ENCODE measurements at regions not wholly inside any gene's neighbourhood (a gene's known extent, or its start where the extent isn't known, plus 50 kb on each side); places are given as distances from the start of the nearest gene placed in this dataset.

- TF ChIP-seq SP1 (IDR thresholded peaks at IDR 0.05; ENCODE audit: low read depth, low read length), result no peak
- no peak for TF ChIP-seq SIN3A (conservative IDR thresholded peaks at IDR 0.05 in 1 of 2, IDR thresholded peaks at IDR 0.05 in 1 of 2; ENCODE audit: low read depth in 1 of 2, low read length in 2 of 2)
These were observed 315.8 kb upstream of the TPK1 start (continued) for GRCh38 chr7:145151676-145152075.
